ENCODE measurements at regions not wholly inside any gene's neighbourhood (a gene's known extent, or its start where the extent isn't known, plus 50 kb on each side); places are given as distances from the start of the nearest gene placed in this dataset.

DNA sequence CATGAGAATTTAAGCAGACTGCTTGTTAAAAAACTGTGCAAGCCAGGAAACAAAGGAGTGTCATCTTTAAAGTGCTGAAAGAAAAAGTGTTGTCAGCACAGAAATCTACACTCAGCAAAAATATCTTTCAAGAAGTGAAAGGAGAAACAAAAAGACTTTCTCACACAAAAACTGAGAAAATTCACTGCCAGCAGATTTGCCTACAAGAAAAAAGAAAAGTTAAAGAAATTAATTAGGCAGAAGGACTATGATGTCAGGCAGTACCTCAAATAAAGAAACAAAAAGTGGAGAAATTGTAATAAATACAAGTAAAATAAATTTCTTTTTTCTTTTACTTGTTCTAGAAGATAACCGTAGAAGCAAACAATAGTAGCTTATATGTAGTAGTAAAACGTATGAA, 171.6 kb upstream of the CEP162 start:
- Histone ChIP-seq H3K9me3 (ENCODE audit: control insufficient read depth, low read depth, low read length) (no peaks in the 10 kb centered on the region), H3K27me3 (ENCODE audit: control insufficient read depth, extremely low read depth, insufficient read depth, low read length) (no peaks in the 10 kb centered on the region), H3K4me3 (ENCODE audit: control insufficient read depth in 2 of 3, extremely low read depth in 1 of 3, insufficient read depth in 2 of 3, low read depth in 1 of 3, low read length in 3 of 3) (no peak overlapping the region), H3K4me2 (ENCODE audit: control insufficient read depth, extremely low read depth, insufficient read depth, low read depth, low read length) (no peak overlapping the region), H4K20me1 (ENCODE audit: control insufficient read depth, extremely low read depth, insufficient read depth, low read length) (no peaks in the 10 kb centered on the region), H3K36me3 (ENCODE audit: control insufficient read depth in 2 of 2, extremely low read depth in 1 of 2, insufficient read depth in 2 of 2, low read length in 2 of 2) (no peaks in the 10 kb centered on the region), H3K79me2 (ENCODE audit: control insufficient read depth, insufficient read depth, low read length) (no peaks in the 10 kb centered on the region), H2AFZ (ENCODE audit: control insufficient read depth, low read length) (no peak overlapping the region), H3K9me1 (ENCODE audit: control insufficient read depth, extremely low read depth, insufficient read depth, low read length) (no peaks in the 10 kb centered on the region), H3K9ac (ENCODE audit: control insufficient read depth, extremely low read depth, insufficient read depth, low read length) (no peak overlapping the region), H3K27ac (ENCODE audit: control insufficient read depth, insufficient read depth, low read length) (no peak overlapping the region), H3K4me1 (ENCODE audit: control insufficient read depth, extremely low read depth, insufficient read depth, low read length) (no peaks in the 10 kb centered on the region)
- DNase-seq (ENCODE audit: low read depth, low spot score) (no peak), FAIRE-seq (no peak)
- TF ChIP-seq, protein P1, sequence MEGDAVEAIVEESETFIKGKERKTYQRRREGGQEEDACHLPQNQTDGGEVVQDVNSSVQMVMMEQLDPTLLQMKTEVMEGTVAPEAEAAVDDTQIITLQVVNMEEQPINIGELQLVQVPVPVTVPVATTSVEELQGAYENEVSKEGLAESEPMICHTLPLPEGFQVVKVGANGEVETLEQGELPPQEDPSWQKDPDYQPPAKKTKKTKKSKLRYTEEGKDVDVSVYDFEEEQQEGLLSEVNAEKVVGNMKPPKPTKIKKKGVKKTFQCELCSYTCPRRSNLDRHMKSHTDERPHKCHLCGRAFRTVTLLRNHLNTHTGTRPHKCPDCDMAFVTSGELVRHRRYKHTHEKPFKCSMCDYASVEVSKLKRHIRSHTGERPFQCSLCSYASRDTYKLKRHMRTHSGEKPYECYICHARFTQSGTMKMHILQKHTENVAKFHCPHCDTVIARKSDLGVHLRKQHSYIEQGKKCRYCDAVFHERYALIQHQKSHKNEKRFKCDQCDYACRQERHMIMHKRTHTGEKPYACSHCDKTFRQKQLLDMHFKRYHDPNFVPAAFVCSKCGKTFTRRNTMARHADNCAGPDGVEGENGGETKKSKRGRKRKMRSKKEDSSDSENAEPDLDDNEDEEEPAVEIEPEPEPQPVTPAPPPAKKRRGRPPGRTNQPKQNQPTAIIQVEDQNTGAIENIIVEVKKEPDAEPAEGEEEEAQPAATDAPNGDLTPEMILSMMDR (optimal IDR thresholded peaks at IDR 0.05 in 1 of 3, IDR thresholded peaks at IDR 0.05 in 1 of 3, conservative IDR thresholded peaks at IDR 0.05 in 1 of 3; ENCODE audit: extremely low read depth in 1 of 3, insufficient read depth in 2 of 3, low read length in 3 of 3), result no peak
- TF ChIP-seq EZH2 (IDR thresholded peaks at IDR 0.05; ENCODE audit: low read length), result no peak
- dilution Hi-C loops (cut with MboI; ENCODE audit: extremely low pct_ligation_motif_present, low sequenced_read_pairs), result no loop called here

DNA sequence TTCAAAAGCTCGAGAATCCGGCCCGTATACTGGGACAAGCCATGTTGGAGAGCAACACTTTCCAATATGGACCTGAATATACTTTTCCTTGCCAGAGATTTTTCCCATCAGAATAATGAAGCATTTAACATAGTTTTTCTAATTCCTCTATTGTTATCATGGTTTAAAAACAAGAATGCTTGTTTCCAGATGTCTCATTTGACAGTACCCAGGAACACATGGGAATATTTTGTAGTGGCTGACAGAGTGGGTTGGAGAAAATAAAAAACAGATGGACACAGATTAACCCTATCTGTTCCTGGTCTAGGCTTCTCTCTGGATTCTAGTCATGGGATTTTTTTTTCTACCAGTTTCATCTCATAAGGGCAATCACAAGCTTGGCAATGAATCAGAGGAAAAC, 164.8 kb upstream of the CEP162 start:
- Histone ChIP-seq H3K9me3 (ENCODE audit: control insufficient read depth, low read depth, low read length) (no peaks in the 10 kb centered on the region), H3K9me1 (ENCODE audit: control insufficient read depth, extremely low read depth, insufficient read depth, low read length) (no peaks in the 10 kb centered on the region), H4K20me1 (ENCODE audit: control insufficient read depth, extremely low read depth, insufficient read depth, low read length) (no peaks in the 10 kb centered on the region), H3K9ac (ENCODE audit: control insufficient read depth, extremely low read depth, insufficient read depth, low read length) (no peak overlapping the region), H3K79me2 (ENCODE audit: control insufficient read depth, insufficient read depth, low read length) (no peaks in the 10 kb centered on the region), H3K4me2 (ENCODE audit: control insufficient read depth, extremely low read depth, insufficient read depth, low read depth, low read length) (no peak overlapping the region), H2AFZ (ENCODE audit: control insufficient read depth, low read length) (no peak overlapping the region), H3K4me3 (ENCODE audit: control insufficient read depth in 2 of 3, extremely low read depth in 1 of 3, insufficient read depth in 2 of 3, low read depth in 1 of 3, low read length in 3 of 3) (no peak overlapping the region), H3K36me3 (ENCODE audit: control insufficient read depth in 2 of 2, extremely low read depth in 1 of 2, insufficient read depth in 2 of 2, low read length in 2 of 2) (no peaks in the 10 kb centered on the region), H3K27me3 (ENCODE audit: control insufficient read depth, extremely low read depth, insufficient read depth, low read length) (no peaks in the 10 kb centered on the region), H3K27ac (ENCODE audit: control insufficient read depth, insufficient read depth, low read length) (no peak overlapping the region), H3K4me1 (ENCODE audit: control insufficient read depth, extremely low read depth, insufficient read depth, low read length) (no peaks in the 10 kb centered on the region)
- no peak for DNase-seq (ENCODE audit: low read depth, low spot score)
- no peak for FAIRE-seq
- no peak for TF ChIP-seq EZH2 (IDR thresholded peaks at IDR 0.05; ENCODE audit: low read length)
- TF ChIP-seq, protein P1 (optimal IDR thresholded peaks at IDR 0.05 in 1 of 3, IDR thresholded peaks at IDR 0.05 in 1 of 3, conservative IDR thresholded peaks at IDR 0.05 in 1 of 3; ENCODE audit: extremely low read depth in 1 of 3, insufficient read depth in 2 of 3, low read length in 3 of 3), result no peak
- dilution Hi-C loops (cut with MboI; ENCODE audit: extremely low pct_ligation_motif_present, low sequenced_read_pairs), result no loop called here

Measured in keratinocyte (primary cell).